Stimulated activated CD4-positive, alpha-beta T cell treated with anti-CD3 and anti-CD28 coated beads, TNF-alpha, amount 100 ng/mL, for 1 hour (primary cell): ENCODE measurements at regions not wholly inside any gene's neighbourhood (a gene's known extent, or its start where the extent isn't known, plus 50 kb on each side); places are given as distances from the start of the nearest gene placed in this dataset.

Source experiments
- DNase-seq, 3 donors: peaks; one replicate each; pipeline ENCODE4 v3.0.0-alpha.2; 2020; ENCODE audit warnings: low read depth in 3 of 3, low spot score in 1 of 3

- no peak for DNase-seq
Measured at GRCh38 chr6:164178679-164179332, 764.3 kb downstream of the QKI start.

GRCh38 chr6:164169355-164169754 lies 754.8 kb downstream of the QKI start:
- DNase-seq, result no peak

GRCh38 chr6:164168595-164168994 lies 754.1 kb downstream of the QKI start:
- DNase-seq, result no peak

- DNase-seq, result no peak
Measured at GRCh38 chr6:164167873-164168405, 753.4 kb downstream of the QKI start.

- no peak for DNase-seq
Measured at GRCh38 chr6:164166996-164167395, 752.5 kb downstream of the QKI start.

- DNase-seq, result no peak
Measured at GRCh38 chr6:164166515-164166914, 752.0 kb downstream of the QKI start.

- DNase-seq, result no peak
Measured at GRCh38 chr6:164164876-164165275, 750.4 kb downstream of the QKI start.

- no peak for DNase-seq
Measured at GRCh38 chr6:164163239-164163638, 748.7 kb downstream of the QKI start.

- no peak for DNase-seq
Measured at GRCh38 chr6:164159061-164159460, 744.5 kb downstream of the QKI start.

GRCh38 chr6:164154588-164154987 lies 740.1 kb downstream of the QKI start:
- no peak for DNase-seq

GRCh38 chr6:164152611-164153010 lies 738.1 kb downstream of the QKI start:
- DNase-seq, result no peak

GRCh38 chr6:164151161-164152120 lies 736.9 kb downstream of the QKI start:
- DNase-seq, result no peak

GRCh38 chr6:164150232-164150631 lies 735.7 kb downstream of the QKI start:
- no peak for DNase-seq

- DNase-seq, result no peak
Measured at GRCh38 chr6:164148788-164149187, 734.3 kb downstream of the QKI start.

- DNase-seq, result no peak
Measured at GRCh38 chr6:164144316-164144715, 729.8 kb downstream of the QKI start.

GRCh38 chr6:164142322-164142721 lies 727.8 kb downstream of the QKI start:
- no peak for DNase-seq

GRCh38 chr6:164135511-164136132 lies 721.1 kb downstream of the QKI start:
- no peak for DNase-seq

GRCh38 chr6:164133095-164133494 lies 718.6 kb downstream of the QKI start:
- no peak for DNase-seq

- DNase-seq, result no peak
Measured at GRCh38 chr6:164130585-164130984, 716.1 kb downstream of the QKI start.

GRCh38 chr6:164130151-164130550 lies 715.6 kb downstream of the QKI start:
- DNase-seq, result no peak

GRCh38 chr6:164129218-164129617 lies 714.7 kb downstream of the QKI start:
- DNase-seq, result no peak

GRCh38 chr6:164128101-164128500 lies 713.6 kb downstream of the QKI start:
- DNase-seq, result no peak
